Activated CD4-positive, CD25-positive, alpha-beta regulatory T cell treated with anti-CD3 and anti-CD28 coated beads, Interleukin-2, amount 50 U/mL, for 24 hours (primary cell): ENCODE measurements at regions not wholly inside any gene's neighbourhood (a gene's known extent, or its start where the extent isn't known, plus 50 kb on each side); places are given as distances from the start of the nearest gene placed in this dataset.
A peak's percentile ranks its signal among the peaks of the same experiment; 100 is the strongest.
"Not testable (repeated sequence)": the region's sequence is repeated elsewhere in the genome, so short reads cannot be mapped to it uniquely, and the experiment has no call there.

Experiments used
- ATAC-seq, 2 donors: fragments of 150-1000 bp; cut with Tn5 transposase; one replicate each; pipeline ENCODE4 v1.10.0; 2021; ENCODE audit warnings: mild to moderate bottlenecking in 1 of 2, moderate library complexity in 1 of 2

GRCh38 chr9:105116052-105116868 is 128.2 kb upstream of the SLC44A1 start:
- ATAC-seq: no peak

- no peak for ATAC-seq
Measured at GRCh38 chr9:105117234-105117633, 127.2 kb upstream of the SLC44A1 start.

GRCh38 chr9:105118636-105119035 is 125.8 kb upstream of the SLC44A1 start:
- no peak for ATAC-seq

GRCh38 chr9:105119156-105119555 is 125.3 kb upstream of the SLC44A1 start:
- ATAC-seq: no peak

GRCh38 chr9:105121861-105122430 is 122.5 kb upstream of the SLC44A1 start:
- ATAC-seq: no peak

GRCh38 chr9:105124598-105124997 is 119.9 kb upstream of the SLC44A1 start:
- ATAC-seq: not testable (repeated sequence)

GRCh38 chr9:105126226-105126625 is 118.2 kb upstream of the SLC44A1 start:
- ATAC-seq: no peak

GRCh38 chr9:105127863-105128220 is 116.6 kb upstream of the SLC44A1 start:
- peak; percentile 66 to 87 for ATAC-seq

GRCh38 chr9:105128908-105129600 is 115.4 kb upstream of the SLC44A1 start:
- no peak for ATAC-seq

- no peak for ATAC-seq
Measured at GRCh38 chr9:105129731-105130130, 114.7 kb upstream of the SLC44A1 start.

GRCh38 chr9:105131981-105132380 is 112.5 kb upstream of the SLC44A1 start:
- ATAC-seq: no peak

- no peak for ATAC-seq
Measured at GRCh38 chr9:105132606-105133005, 111.8 kb upstream of the SLC44A1 start.

GRCh38 chr9:105138306-105138801 is 106.1 kb upstream of the SLC44A1 start:
- no peak for ATAC-seq

- ATAC-seq: no peak
Measured at GRCh38 chr9:105141146-105141975, 103.1 kb upstream of the SLC44A1 start.

- ATAC-seq: no peak
Measured at GRCh38 chr9:105141976-105142250, 102.5 kb upstream of the SLC44A1 start.

GRCh38 chr9:105142406-105143135 is 101.9 kb upstream of the SLC44A1 start:
- ATAC-seq: no peak

GRCh38 chr9:105143136-105143430 is 101.4 kb upstream of the SLC44A1 start:
- no peak for ATAC-seq

GRCh38 chr9:105144076-105144475 is 100.4 kb upstream of the SLC44A1 start:
- ATAC-seq: no peak

- ATAC-seq: no peak
Measured at GRCh38 chr9:105144841-105145240, 99.6 kb upstream of the SLC44A1 start.

GRCh38 chr9:105146677-105147076 is 97.8 kb upstream of the SLC44A1 start:
- no peak for ATAC-seq

GRCh38 chr9:105147110-105147871 is 97.2 kb upstream of the SLC44A1 start:
- ATAC-seq: no peak
